GM18505 (cell line): ENCODE measurements at regions not wholly inside any gene's neighbourhood (a gene's known extent, or its start where the extent isn't known, plus 50 kb on each side); places are given as distances from the start of the nearest gene placed in this dataset.
"Not testable (repeated sequence)": the region's sequence is repeated elsewhere in the genome, so short reads cannot be mapped to it uniquely, and the experiment has no call there.

ENCODE experiments used
- ATAC-seq: cut with Tn5 transposase; IDR thresholded peaks from one replicate; pipeline ENCODE4 v1.9.1; 2021; ENCODE audit not compliant: unreplicated experiment
- POLR2A ChIP-seq: IDR thresholded peaks from 4 replicates; pipeline ENCODE4 v1.6.1; 2011; ENCODE audit warnings: borderline replicate concordance; ENCODE audit not compliant: insufficient read depth, insufficient read length; ENCODE audit errors: extremely low read depth

DNA sequence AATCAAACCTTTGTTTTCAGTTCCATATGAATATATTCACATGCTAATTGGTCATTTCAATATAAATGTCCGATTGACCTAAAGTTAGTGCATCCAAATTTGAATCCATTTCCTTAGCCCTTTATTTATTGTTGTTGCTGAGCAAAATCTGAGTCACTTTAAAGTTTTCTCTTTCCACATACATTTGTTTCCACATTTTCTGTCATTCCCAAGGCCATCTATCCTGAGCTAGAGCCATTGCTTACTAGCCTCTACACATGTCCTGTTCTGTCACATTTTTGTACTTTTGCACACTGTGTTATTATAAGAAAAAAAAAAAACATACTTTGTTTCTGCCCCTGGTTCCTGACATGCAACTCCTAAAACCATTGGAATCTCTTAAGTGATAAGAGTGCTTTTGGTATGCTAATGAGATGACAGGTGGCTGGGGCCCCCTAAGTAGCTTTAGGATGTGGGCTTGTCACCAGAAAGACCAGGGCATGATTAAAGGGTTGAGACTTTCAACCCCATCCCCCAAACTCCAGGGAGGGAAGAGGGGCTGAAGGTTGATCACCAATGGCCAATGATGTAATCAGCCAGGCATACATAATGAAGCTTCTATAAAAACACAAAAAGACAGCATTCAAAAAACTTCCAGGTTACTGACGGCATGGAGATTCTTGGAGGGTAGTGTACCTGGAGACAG lies 353.3 kb upstream of the MAGEB16 start:
- no peak for TF ChIP-seq POLR2A
- no peak for ATAC-seq

DNA sequence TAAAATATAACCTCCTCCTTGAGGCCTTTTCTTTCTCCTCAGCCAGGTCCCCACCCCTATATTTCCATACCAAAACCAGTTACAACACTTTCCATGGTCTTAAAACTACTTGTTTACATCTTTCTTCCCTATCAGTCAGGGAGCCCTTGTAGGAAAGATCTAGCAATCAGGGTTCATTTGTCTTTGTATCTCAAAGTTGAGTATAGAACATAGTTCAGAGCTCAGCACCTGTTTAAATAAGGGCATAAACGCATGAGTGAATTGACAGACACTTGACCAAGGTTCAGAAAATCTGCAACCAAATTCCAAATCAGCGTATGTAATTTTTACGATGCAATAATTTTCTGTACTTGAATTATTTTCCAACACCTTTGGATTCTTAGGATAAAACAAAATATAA lies 352.2 kb upstream of the MAGEB16 start:
- no peak for TF ChIP-seq POLR2A
- no peak for ATAC-seq

DNA sequence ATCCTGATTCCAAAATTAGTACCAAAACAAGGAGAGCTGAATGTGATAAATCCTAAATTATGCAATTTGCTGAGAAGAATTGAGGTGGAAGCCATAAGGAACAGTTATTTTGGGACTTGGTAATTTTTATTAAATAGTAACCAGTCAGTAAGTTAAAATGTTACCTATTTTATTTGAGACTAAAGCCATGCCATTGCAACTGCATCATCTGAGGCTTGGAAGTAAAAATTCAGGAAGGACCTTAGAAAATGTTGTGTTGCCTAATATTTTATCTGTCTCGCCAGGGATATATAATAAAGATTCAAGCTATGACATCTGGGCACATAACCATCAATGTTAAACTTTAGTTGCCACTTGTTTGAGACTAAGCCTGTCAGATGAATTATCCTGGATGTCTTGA lies 341.3 kb upstream of the MAGEB16 start:
- TF ChIP-seq POLR2A, result no peak
- ATAC-seq, result no peak

GRCh38 chrX:35458142-35458541 lies 340.0 kb upstream of the MAGEB16 start:
- TF ChIP-seq POLR2A, result no peak
- no peak for ATAC-seq

- TF ChIP-seq POLR2A, result no peak
- no peak for ATAC-seq
These were observed 337.0 kb upstream of the MAGEB16 start for GRCh38 chrX:35461164-35461563.

DNA sequence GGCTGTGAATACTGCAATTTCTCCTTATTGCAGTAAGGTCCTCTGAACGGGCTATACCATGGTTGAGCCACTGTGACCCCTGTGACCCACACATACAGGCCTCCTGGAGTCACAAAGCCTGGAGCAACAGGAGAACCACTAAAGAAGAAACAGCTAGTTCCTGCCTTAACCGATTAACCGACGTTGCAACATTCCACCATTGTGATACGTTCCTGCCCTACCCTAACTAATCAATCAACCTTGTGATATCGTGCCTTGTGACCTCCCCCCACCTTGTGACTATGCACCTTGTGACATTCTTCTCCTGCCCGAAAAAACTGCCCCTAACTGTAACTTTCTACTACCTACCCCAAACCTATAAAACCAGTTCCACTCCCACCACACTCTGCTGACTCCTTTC lies 301.5 kb upstream of the MAGEB16 start:
- ATAC-seq, result not testable (repeated sequence)

DNA sequence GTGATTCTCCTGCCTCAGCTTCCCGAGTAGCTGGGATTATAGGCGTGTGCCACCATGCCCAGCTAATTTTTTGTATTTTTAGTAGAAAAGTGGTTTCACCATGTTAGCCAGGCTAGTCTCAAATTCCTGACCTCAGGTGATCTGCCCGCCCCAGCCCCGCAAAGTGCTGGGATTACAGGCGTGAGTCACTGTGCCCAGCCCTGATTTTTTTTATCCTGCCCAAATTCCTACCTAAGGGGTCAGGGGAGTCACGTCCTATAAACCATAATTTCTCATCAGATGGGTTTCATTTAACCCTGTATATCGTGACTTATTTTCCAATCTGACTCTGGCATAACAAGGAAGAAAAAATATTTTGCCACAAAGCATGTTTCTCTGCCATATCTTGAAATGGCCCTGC lies 300.7 kb upstream of the MAGEB16 start:
- ATAC-seq, result not testable (repeated sequence)

DNA sequence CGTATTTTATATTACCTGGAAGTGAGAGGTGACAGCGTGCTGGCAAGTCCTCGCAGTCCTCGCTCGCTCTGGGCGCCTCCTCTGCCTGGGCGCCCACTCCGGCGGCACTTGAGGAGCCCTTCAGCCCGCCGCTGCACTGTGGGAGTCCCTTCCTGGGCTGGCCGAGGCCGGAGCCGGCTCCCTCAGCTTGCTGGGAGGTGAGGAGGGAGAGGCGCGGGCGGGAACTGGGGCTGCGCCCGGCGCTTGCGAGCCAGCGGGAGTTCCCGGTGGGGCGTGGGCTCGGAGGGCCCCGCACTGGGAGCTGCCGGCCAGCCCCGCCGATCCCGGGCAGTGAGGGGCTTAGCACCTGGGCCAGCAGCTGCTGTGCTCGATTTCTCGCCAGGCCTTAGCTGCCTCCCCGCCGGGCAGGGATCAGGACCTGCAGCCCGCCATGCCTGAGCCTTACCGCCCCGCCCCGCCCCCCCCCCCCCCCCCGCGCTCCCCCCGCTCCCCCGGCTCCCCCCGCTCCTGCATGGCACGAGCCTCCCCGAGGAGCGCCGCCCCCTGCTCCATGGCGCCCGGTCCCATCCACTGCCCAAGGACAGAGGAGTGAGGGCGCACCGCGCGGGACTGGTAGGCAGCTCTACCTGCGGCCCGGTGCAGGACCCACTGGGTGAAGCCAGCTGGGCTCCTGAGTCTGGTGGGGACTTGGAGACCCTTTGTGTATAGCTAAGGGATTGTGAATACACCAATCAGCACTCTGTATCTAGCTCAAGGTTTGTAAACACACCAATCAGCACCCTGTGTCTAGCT lies 298.9 kb upstream of the MAGEB16 start:
- no peak for ATAC-seq
- TF ChIP-seq POLR2A, result no peak

DNA sequence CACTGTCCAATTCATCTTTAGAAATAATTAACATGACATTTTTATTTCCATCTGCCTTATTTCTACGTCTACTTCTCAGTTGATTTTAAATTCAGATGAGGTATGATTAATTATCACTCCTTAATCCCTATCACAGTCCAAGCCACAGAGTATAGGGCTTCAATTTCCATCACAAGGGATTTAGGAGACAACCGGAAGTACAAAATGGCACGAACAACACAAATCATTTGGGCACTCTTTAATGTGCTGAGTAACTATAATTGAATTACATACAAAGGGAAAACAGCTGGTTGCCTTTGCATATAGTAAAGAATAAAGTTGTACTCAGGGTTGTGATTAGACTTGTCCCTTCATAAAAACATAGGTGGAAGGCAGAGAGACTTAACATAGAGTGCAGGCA lies 290.4 kb upstream of the MAGEB16 start:
- no peak for ATAC-seq

DNA sequence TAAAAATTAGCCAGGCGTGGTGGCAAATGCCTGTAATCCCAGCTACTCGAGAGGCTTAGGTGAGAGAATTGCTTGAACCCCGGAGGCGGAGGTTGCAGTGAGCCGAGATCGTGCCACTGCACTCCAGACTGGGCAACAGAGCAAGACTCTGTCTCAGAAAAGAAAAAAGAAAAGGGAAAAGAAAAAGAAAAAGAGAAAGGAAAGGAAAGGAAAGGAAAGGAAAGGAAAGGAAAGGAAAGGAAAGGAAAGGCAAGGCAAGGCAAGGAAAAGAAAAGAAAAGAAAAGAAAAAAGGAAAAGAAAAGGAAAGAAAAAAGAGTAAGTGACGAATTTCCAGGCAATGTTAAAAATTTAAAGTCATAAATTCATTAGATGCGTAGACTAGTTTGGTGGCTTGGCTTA lies 250.1 kb upstream of the MAGEB16 start:
- ATAC-seq, result not testable (repeated sequence)

More for the DNA sequence above, 290.4 kb upstream of the MAGEB16 start:
- no peak for TF ChIP-seq POLR2A

DNA sequence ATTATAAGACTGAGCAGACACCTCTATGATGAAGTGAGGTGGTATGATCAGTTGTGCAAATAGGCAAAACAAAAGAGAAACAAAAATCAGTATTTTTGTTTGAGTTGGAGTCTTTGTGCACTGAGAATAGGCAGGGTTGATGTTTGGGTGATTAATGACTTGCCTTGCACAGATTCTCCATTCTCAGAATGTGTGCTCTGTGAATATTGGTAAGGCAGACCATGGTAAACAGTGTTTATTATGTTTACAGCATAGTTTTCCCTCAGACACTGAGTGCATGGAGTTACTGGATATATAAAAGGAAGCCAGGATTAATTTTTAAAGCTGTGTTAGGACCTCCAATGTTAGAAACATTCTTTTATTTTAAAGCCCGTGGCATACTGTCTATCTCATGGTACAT lies 240.2 kb upstream of the MAGEB16 start:
- no peak for TF ChIP-seq POLR2A
- no peak for ATAC-seq

DNA sequence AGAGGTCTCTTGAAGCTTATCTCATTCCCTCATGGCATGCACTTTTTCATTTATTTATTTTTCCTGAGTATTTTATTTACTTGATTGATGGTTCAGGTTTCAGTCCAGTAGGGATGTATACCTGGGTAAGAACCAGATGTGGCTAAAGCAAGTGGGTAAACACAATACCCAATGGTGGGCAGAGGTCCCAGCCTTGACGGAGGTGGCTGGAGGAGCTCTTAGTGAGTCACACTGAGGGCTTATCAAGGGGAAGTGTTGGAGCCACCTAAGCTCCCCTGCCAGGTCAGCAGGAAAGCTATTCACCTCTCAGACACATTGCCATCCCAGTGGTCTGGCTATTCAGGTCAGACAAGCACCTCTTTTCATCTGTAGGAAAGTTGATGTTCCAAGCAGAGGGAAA lies 236.2 kb upstream of the MAGEB16 start:
- no peak for ATAC-seq
- TF ChIP-seq POLR2A, result no peak

DNA sequence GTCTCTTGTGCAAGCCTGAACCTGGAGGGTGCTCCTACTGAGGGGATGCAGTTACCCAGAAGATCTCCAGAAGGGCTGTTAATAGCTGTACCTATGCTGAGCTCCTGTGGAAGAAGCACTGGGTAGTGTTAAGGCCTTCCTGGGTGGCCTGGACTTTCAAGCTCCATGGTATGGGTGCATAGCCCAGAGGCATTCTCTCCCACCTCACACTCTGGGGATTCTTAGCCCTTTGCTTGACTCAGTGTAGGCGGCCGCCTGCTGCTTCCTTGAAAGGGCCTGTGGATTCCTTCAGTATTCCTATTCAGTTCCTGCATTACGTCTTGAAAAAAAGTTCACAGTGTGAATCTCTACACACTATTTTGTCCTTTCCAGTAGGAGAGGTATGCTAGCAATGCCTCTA lies 235.7 kb upstream of the MAGEB16 start:
- no peak for TF ChIP-seq POLR2A
- no peak for ATAC-seq

DNA sequence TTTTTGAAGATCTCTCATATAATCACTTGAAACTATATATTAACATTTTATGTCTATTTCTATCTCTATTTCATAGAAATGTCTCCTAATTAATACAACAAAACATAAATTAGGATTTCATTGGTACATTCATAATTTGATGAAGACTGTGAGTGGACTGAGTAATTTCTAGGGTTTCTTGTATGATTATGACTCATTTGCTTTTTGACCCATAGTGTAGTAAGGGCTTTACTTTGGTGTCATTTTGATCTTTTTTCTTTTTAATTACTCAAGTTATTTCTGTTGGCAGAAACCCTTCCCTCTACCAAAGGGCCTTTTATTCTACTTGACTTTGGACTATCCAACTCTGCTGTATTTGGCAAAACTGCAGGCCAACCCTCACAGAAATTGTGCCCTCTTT lies 207.9 kb upstream of the MAGEB16 start:
- TF ChIP-seq POLR2A, result no peak
- ATAC-seq, result no peak

- ATAC-seq, result not testable (repeated sequence)
These were observed 186.6 kb upstream of the MAGEB16 start for GRCh38 chrX:35611562-35611961.
